ENCODE measurements at regions not wholly inside any gene's neighbourhood (a gene's known extent, or its start where the extent isn't known, plus 50 kb on each side); places are given as distances from the start of the nearest gene placed in this dataset.

GRCh38 chr17:68750208-68750562, 149.0 kb upstream of the FAM20A start:
- Histone ChIP-seq H3K36me3 (ENCODE audit: control insufficient read depth in 5 of 5, insufficient read depth in 5 of 5, low read length in 5 of 5) (no peaks in the 10 kb centered on the region), H3K4me3 (ENCODE audit: low read depth in 1 of 5, low read length in 5 of 5) (peak overlapping the region in 2 of 5 donors; percentile 9 to 37), H3K27me3 (ENCODE audit: control insufficient read depth in 5 of 5, insufficient read depth in 4 of 5, low read length in 5 of 5) (no peaks in the 10 kb centered on the region), H3K9me3 (ENCODE audit: control insufficient read depth in 5 of 5, low read length in 5 of 5) (peaks cover 0 to 8% (median 4%) of the 10 kb centered on the region in 5 donors), H3K9ac (ENCODE audit: low read length in 5 of 5) (no peak overlapping the region), H3K27ac (ENCODE audit: low read depth, low read length) (no peak overlapping the region), H3K4me1 (ENCODE audit: control insufficient read depth in 5 of 5, insufficient read depth in 5 of 5, low read length in 5 of 5) (peaks cover 0 to 2% (median 0%) of the 10 kb centered on the region in 5 donors)

- H3K9ac ChIP-seq (ENCODE audit: low read length in 5 of 5): no peak overlapping the region
- no peaks in the 10 kb centered on the region for H3K36me3 ChIP-seq (ENCODE audit: control insufficient read depth in 5 of 5, insufficient read depth in 5 of 5, low read length in 5 of 5)
- no peak overlapping the region for H3K27ac ChIP-seq (ENCODE audit: low read depth, low read length)
- H3K4me1 ChIP-seq (ENCODE audit: control insufficient read depth in 5 of 5, insufficient read depth in 5 of 5, low read length in 5 of 5): peaks cover 0 to 2% (median 0%) of the 10 kb centered on the region in 5 donors
- H3K4me3 ChIP-seq (ENCODE audit: low read depth in 1 of 5, low read length in 5 of 5): peak overlapping the region in 2 of 5 donors; percentile 9 to 37
- peaks cover 0 to 13% (median 9%) of the 10 kb centered on the region in 5 donors for H3K9me3 ChIP-seq (ENCODE audit: control insufficient read depth in 5 of 5, low read length in 5 of 5)
- no peaks in the 10 kb centered on the region for H3K27me3 ChIP-seq (ENCODE audit: control insufficient read depth in 5 of 5, insufficient read depth in 4 of 5, low read length in 5 of 5)
Observed at GRCh38 chr17:68749349-68750207, 148.4 kb upstream of the FAM20A start.

GRCh38 chr17:68748381-68748780, 147.2 kb upstream of the FAM20A start:
- no peak overlapping the region for H3K9ac ChIP-seq (ENCODE audit: low read length in 5 of 5)
- peaks cover 0 to 2% (median 0%) of the 10 kb centered on the region in 5 donors for H3K4me1 ChIP-seq (ENCODE audit: control insufficient read depth in 5 of 5, insufficient read depth in 5 of 5, low read length in 5 of 5)
- no peaks in the 10 kb centered on the region for H3K36me3 ChIP-seq (ENCODE audit: control insufficient read depth in 5 of 5, insufficient read depth in 5 of 5, low read length in 5 of 5)
- H3K9me3 ChIP-seq (ENCODE audit: control insufficient read depth in 5 of 5, low read length in 5 of 5): peaks cover 0 to 16% (median 9%) of the 10 kb centered on the region in 5 donors
- H3K27ac ChIP-seq (ENCODE audit: low read depth, low read length): no peak overlapping the region
- no peaks in the 10 kb centered on the region for H3K27me3 ChIP-seq (ENCODE audit: control insufficient read depth in 5 of 5, insufficient read depth in 4 of 5, low read length in 5 of 5)
- H3K4me3 ChIP-seq (ENCODE audit: low read depth in 1 of 5, low read length in 5 of 5): no peak overlapping the region

- Histone ChIP-seq H3K27ac (ENCODE audit: low read depth, low read length) (no peak overlapping the region), H3K4me1 (ENCODE audit: control insufficient read depth in 5 of 5, insufficient read depth in 5 of 5, low read length in 5 of 5) (peaks cover 0 to 4% (median 0%) of the 10 kb centered on the region in 5 donors), H3K9me3 (ENCODE audit: control insufficient read depth in 5 of 5, low read length in 5 of 5) (peaks cover 5 to 23% (median 18%) of the 10 kb centered on the region in 5 donors), H3K36me3 (ENCODE audit: control insufficient read depth in 5 of 5, insufficient read depth in 5 of 5, low read length in 5 of 5) (no peaks in the 10 kb centered on the region), H3K4me3 (ENCODE audit: low read depth in 1 of 5, low read length in 5 of 5) (no peak overlapping the region), H3K9ac (ENCODE audit: low read length in 5 of 5) (no peak overlapping the region), H3K27me3 (ENCODE audit: control insufficient read depth in 5 of 5, insufficient read depth in 4 of 5, low read length in 5 of 5) (no peaks in the 10 kb centered on the region)
Observed at GRCh38 chr17:68740555-68741447, 139.6 kb upstream of the FAM20A start.

- peaks cover 5 to 11% (median 8%) of the 10 kb centered on the region in 5 donors for H3K9me3 ChIP-seq (ENCODE audit: control insufficient read depth in 5 of 5, low read length in 5 of 5)
- H3K9ac ChIP-seq (ENCODE audit: low read length in 5 of 5): no peak overlapping the region
- H3K4me3 ChIP-seq (ENCODE audit: low read depth in 1 of 5, low read length in 5 of 5): no peak overlapping the region
- no peaks in the 10 kb centered on the region for H3K27me3 ChIP-seq (ENCODE audit: control insufficient read depth in 5 of 5, insufficient read depth in 4 of 5, low read length in 5 of 5)
- H3K36me3 ChIP-seq (ENCODE audit: control insufficient read depth in 5 of 5, insufficient read depth in 5 of 5, low read length in 5 of 5): no peaks in the 10 kb centered on the region
- no peak overlapping the region for H3K27ac ChIP-seq (ENCODE audit: low read depth, low read length)
- peaks cover 3 to 26% (median 19%) of the 10 kb centered on the region in 5 donors for H3K4me1 ChIP-seq (ENCODE audit: control insufficient read depth in 5 of 5, insufficient read depth in 5 of 5, low read length in 5 of 5)
Observed at GRCh38 chr17:68737761-68738443, 136.7 kb upstream of the FAM20A start.

GRCh38 chr17:68734931-68735330, 133.8 kb upstream of the FAM20A start:
- H3K9me3 ChIP-seq (ENCODE audit: control insufficient read depth in 5 of 5, low read length in 5 of 5): no peaks in the 10 kb centered on the region
- peaks cover 3 to 28% (median 19%) of the 10 kb centered on the region in 5 donors for H3K4me1 ChIP-seq (ENCODE audit: control insufficient read depth in 5 of 5, insufficient read depth in 5 of 5, low read length in 5 of 5)
- no peak overlapping the region for H3K9ac ChIP-seq (ENCODE audit: low read length in 5 of 5)
- H3K27ac ChIP-seq (ENCODE audit: low read depth, low read length): no peak overlapping the region
- H3K36me3 ChIP-seq (ENCODE audit: control insufficient read depth in 5 of 5, insufficient read depth in 5 of 5, low read length in 5 of 5): no peaks in the 10 kb centered on the region
- H3K4me3 ChIP-seq (ENCODE audit: low read depth in 1 of 5, low read length in 5 of 5): no peak overlapping the region
- H3K27me3 ChIP-seq (ENCODE audit: control insufficient read depth in 5 of 5, insufficient read depth in 4 of 5, low read length in 5 of 5): no peaks in the 10 kb centered on the region

GRCh38 chr17:68734187-68734900, 133.2 kb upstream of the FAM20A start:
- H3K9me3 ChIP-seq (ENCODE audit: control insufficient read depth in 5 of 5, low read length in 5 of 5): no peaks in the 10 kb centered on the region
- no peak overlapping the region for H3K27ac ChIP-seq (ENCODE audit: low read depth, low read length)
- no peak overlapping the region for H3K9ac ChIP-seq (ENCODE audit: low read length in 5 of 5)
- H3K36me3 ChIP-seq (ENCODE audit: control insufficient read depth in 5 of 5, insufficient read depth in 5 of 5, low read length in 5 of 5): no peaks in the 10 kb centered on the region
- H3K4me3 ChIP-seq (ENCODE audit: low read depth in 1 of 5, low read length in 5 of 5): peak overlapping the region in 2 of 5 donors; percentile 25 to 36
- H3K4me1 ChIP-seq (ENCODE audit: control insufficient read depth in 5 of 5, insufficient read depth in 5 of 5, low read length in 5 of 5): peaks cover 3 to 28% (median 19%) of the 10 kb centered on the region in 5 donors
- H3K27me3 ChIP-seq (ENCODE audit: control insufficient read depth in 5 of 5, insufficient read depth in 4 of 5, low read length in 5 of 5): no peaks in the 10 kb centered on the region

- Histone ChIP-seq H3K27me3 (ENCODE audit: control insufficient read depth in 5 of 5, insufficient read depth in 4 of 5, low read length in 5 of 5) (no peaks in the 10 kb centered on the region), H3K36me3 (ENCODE audit: control insufficient read depth in 5 of 5, insufficient read depth in 5 of 5, low read length in 5 of 5) (no peaks in the 10 kb centered on the region), H3K27ac (ENCODE audit: low read depth, low read length) (peak overlapping the region; percentile 44), H3K9ac (ENCODE audit: low read length in 5 of 5) (no peak overlapping the region), H3K4me1 (ENCODE audit: control insufficient read depth in 5 of 5, insufficient read depth in 5 of 5, low read length in 5 of 5) (peaks cover 3 to 28% (median 19%) of the 10 kb centered on the region in 5 donors), H3K4me3 (ENCODE audit: low read depth in 1 of 5, low read length in 5 of 5) (peak overlapping the region in 3 of 5 donors; percentile 9 to 36 (median 25)), H3K9me3 (ENCODE audit: control insufficient read depth in 5 of 5, low read length in 5 of 5) (no peaks in the 10 kb centered on the region)
Observed at GRCh38 chr17:68733241-68734176, 132.3 kb upstream of the FAM20A start.

All from subcutaneous abdominal adipose tissue (tissue), 5 donors.